Embryonic facial prominence (tissue), 1 donor: ENCODE measurements at regions not wholly inside any gene's neighbourhood (a gene's known extent, or its start where the extent isn't known, plus 50 kb on each side); places are given as distances from the start of the nearest gene placed in this dataset.

Experiments
- DNase-seq: peaks from one replicate; pipeline ENCODE4 v3.0.0-alpha.2; 2016; ENCODE audit errors: extremely low spot score

GRCh38 chr7:42373285-42373684, 136.3 kb upstream of the GLI3 start:
- no peak for DNase-seq

DNA sequence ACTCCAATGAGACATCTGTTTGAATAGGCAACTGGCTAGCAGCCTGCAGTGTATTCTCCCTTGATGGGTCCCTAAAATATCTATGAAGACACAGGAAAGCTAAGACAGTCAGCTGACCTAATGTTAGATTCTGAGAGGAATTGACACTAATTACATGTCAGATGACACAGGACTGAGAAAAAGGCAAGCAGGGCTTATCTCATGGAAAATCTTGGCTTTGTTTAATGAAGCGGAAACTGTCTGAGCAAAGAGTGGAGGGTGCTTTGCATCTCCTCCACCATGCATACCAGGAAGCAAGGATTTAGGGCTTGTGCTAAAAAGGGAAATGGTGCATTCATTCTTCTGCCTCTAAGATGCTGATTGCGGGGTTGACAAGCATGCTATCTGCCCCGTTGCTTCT, 135.5 kb upstream of the GLI3 start:
- no peak for DNase-seq

DNA sequence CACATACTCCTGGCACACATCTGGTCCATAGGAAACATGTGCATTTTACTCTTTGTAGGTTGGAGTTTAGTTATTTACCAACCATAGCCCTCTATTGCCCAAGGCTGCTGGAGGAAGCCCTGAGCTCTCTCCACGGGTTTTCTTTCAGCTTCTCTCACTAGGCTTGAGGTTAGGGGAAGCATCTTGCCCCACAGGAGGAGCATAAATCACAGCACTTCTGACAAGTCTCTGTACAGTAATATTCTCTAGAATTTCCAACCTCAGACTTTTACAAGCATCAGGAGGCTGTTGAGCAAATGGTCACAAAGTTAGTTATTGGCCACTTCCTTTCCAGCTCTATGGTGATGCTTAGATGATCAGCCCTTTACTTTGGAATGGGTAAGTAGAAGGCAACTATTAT, 122.9 kb upstream of the GLI3 start:
- no peak for DNase-seq

DNA sequence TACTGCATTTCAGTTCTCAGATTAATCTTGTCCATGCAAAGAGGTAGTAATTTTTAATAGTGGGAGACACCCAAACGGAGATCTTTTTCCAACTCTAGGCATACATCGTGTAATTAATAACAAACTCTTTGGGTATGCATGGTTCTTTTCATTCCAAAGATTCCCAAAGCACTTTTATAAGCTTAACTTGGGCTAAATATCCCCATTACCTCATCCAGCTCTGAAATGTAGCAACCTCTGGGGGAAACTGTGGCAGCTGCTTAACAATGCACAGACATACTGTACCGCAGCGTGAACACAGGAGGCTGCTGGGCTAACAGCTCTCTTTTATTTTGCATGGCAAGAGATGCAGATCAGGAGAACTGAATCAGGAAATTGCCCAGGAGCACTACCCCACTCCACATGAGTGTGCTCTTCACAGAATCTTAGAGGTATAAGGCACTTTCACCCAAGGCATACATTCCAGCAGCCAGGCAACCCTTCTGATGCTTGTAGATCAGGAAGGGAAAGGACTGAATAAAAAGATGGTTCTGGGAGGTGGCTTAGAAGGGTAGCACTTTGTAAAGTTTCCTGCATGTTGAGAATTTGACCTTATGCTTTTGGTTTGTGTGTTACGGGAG, 114.4 kb upstream of the GLI3 start:
- no peak for DNase-seq

DNA sequence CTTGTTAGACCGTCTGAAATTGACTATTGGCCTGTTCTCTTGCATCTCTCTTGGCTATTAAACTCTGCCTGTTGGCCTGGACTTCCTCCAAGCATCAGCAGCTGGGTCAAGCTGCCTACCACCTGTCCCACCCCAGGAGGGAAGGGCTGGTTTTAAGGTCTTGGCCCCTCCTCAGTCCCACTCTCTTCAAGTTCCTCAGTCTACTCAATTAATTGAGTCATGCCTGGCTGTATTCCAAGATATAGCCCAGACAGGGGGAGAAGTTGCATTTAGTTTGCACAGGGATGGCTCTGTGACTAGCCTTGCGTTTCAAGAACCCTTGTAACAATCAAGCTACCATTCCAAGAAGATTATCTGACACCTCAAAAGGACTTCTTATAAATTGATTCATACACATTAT, 113.8 kb upstream of the GLI3 start:
- no peak for DNase-seq

- no peak for DNase-seq
These were observed 111.6 kb upstream of the GLI3 start for GRCh38 chr7:42348631-42349030.

- no peak for DNase-seq
These were observed 111.1 kb upstream of the GLI3 start for GRCh38 chr7:42348071-42348470.

- no peak for DNase-seq
These were observed 110.6 kb upstream of the GLI3 start for GRCh38 chr7:42347616-42348015.

DNA sequence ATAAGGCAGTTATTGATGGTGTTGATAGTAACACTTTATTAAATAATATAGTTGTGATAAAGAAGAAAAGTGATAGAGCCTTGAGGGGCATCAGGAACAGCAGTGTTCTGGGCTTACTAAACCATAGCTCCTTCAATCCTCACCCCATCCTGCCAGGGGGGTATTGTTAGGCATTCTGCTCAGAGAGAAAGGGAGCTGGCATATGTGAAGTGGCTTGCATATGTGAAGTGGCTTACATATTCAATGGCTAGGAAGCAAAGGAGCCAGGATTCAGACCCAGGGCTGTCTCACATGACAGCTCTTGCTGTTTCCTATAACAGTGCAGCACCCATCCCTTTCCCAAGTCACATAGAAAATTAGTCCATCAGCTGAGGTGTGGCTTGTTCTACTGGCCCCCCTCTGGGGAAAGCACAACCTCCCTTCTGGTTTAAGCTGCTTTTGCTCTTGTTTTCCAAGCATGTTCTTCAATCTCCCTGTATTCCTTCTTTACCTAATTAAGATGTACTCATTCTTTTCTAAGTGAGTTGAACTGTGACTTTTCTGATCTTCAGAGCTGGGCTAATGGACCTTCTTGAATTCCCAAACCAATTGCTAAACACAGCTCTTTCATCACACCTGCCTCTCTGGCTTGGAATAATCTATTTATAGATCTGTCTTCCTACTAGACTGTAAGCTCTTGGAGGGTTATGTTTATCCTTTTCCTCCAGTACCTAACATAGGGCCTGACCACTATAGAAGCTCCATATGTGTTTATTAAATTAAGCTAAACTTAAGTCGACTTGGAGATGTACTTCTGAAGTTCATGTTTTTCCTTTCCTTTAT, 108.7 kb upstream of the GLI3 start:
- no peak for DNase-seq

GRCh38 chr7:42344198-42344755, 107.3 kb upstream of the GLI3 start:
- no peak for DNase-seq

DNA sequence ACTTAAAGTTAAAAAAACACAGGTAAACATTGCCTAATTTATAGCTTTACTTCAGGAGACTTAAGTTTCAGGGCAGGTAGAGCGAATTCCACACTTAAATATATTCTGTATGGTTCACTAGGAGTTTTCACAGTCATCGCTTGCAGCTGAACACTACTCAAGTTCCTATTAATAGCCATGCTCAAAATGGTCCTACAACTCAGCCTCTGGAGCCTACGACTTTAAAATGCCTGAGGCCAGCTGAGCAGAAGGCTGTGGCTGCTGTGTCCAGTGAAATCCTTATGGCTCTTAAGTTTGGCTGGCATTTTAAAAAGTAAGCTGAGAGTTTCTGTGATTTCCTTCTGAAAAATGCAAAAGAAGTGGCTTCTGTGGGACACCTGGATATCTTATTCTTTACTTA, 105.4 kb upstream of the GLI3 start:
- no peak for DNase-seq

DNA sequence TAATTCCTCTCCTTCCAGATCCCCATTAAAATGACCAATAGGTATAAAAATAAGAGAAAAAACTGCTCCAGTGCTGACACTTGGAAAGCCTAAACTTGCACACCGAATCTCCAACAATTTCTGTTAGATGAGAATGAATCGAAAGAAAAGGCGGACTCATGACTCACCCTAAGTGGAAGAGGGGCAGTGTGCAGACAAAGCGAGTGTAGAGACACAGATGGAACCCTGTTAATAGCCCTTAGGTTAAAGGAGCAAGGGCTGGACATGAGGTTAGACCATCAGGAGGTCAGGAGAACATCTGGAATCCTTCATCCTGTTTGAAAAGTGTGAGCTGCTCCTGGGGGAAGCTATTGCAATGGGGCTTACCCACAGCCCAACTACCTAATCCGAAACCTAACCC, 103.4 kb upstream of the GLI3 start:
- DNase-seq: no peak

DNA sequence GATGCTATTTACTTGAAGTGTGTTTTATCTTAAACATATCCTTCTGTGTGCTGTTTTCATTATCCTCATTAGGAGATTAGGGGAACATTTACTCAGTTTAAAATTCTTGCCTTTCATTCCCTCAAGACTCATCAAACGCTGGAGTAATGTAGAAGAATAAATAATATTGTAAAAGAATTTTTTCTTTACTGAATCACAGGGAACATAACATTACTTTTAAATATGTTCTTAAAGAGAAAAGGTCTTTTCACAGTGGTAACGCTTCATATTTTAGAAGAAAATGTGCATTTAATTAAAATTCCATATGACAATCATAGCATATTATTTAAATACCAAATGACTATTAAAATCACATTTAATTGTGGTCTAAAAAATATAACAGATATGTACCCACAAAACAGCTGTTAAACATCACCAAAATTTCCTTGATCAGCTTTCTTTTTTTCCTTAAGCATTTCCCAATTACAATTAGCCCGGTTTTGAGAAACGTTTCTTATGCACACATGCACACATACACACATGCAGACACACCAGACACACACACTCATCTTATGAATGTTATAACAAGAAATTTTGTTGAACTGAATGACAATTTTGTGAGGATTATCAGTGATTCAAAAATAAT, 102.0 kb upstream of the GLI3 start:
- no peak for DNase-seq

- DNase-seq: no peak
These were observed 101.4 kb upstream of the GLI3 start for GRCh38 chr7:42338231-42338915.

GRCh38 chr7:42337225-42337905, 100.4 kb upstream of the GLI3 start:
- DNase-seq: no peak

DNA sequence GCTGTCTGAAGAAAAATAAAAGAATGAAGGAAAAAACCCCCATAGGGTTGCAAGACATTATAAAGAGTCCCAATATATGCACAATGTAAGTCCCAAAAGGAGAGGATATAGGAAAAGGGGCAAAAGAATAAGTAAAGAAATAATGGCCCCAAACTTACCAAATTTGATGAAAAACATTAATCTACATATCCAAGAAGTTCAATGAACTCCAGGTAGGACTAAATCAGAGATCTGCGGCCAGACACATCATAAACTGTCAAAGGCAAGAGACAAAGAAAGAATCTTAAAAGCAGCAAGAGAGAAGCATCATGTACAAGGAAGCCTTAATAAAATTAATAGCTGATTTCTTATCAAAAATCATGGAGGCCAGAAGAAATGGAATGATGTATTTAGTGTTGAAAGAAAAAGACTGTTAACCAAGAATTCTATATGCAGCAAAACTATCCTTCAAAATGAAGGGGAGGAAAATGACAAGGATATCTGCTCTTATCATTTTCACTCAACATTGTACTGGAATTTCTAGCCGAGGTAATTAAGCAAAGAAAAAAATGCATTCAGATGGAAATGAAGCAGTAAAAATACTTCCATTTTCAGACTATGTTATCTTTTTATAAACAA, 95.7 kb upstream of the GLI3 start:
- DNase-seq: no peak

GRCh38 chr7:42319631-42320030, 82.6 kb upstream of the GLI3 start:
- no peak for DNase-seq

- DNase-seq: no peak
These were observed 78.6 kb upstream of the GLI3 start for GRCh38 chr7:42315631-42316030.

DNA sequence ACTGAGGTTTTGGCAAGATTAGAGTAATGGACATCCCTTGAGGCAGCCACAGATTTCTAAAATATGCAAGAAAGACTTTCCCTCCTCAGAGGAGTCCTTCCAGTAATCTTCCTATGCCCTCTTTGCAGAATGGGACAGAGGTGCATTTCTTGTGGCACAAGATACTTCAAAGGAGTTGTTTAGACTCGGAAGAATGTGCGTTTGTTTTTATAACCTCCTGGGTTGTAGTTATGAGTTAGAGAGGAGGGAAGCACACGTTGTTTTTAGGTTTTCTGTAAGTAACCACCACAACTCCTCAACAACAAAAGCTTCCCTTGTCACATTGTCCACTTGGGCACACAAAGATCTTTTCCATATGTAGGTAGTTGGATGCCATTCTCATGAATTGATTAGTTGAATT, 78.1 kb upstream of the GLI3 start:
- DNase-seq: no peak

GRCh38 chr7:42314696-42315095, 77.7 kb upstream of the GLI3 start:
- DNase-seq: no peak

DNA sequence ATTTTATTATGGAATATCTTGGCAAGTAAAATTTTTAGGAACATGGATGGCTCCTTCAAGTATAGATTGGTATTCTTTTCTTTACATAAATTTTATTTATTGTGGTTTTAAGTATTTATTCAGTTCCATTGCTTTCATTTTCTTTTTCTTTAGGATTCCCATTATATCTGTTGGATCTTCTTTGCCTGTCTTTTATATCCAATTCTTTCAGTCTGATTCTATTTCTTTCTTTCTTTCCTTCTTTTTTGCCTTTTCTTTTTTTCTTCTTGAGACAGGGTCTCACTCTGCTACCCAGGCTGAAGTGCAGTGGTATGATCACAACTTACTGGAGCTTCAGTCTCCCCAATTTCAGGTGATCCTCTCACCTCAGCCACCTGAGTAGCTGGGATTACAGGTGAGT, 74.2 kb upstream of the GLI3 start:
- DNase-seq: no peak
